ENCODE measurements at regions not wholly inside any gene's neighbourhood (a gene's known extent, or its start where the extent isn't known, plus 50 kb on each side); places are given as distances from the start of the nearest gene placed in this dataset.
"Not testable (repeated sequence)": the region's sequence is repeated elsewhere in the genome, so short reads cannot be mapped to it uniquely, and the experiment has no call there.

- Mint-ChIP-seq H3K27ac (no peak overlapping the region), H3K36me3 (peaks cover 2% of the 10 kb centered on the region), H3K27me3 (peaks cover 0 to 1% of the 10 kb centered on the region in 2 donors), H3K9me3 (peaks cover 0 to 4% (median 0%) of the 10 kb centered on the region in 3 donors), H3K4me1 (no peaks in the 10 kb centered on the region), H3K4me3 (no peak overlapping the region)
- ChIA-PET CTCF (no interaction called here), POLR2A (no interaction called here)
- no CpG with 5 or more reads among the region's 2 CpGs for WGBS (ENCODE audit: insufficient coverage)
- Histone ChIP-seq H3K4me1 (ENCODE audit: control insufficient read depth in 1 of 2, extremely low read depth in 1 of 2, insufficient read depth in 2 of 2, low read length in 2 of 2) (no peaks in the 10 kb centered on the region), H3K4me3 (ENCODE audit: control insufficient read depth in 1 of 2, extremely low read depth in 1 of 2, low read length in 1 of 2) (no peak overlapping the region), H3K27ac (ENCODE audit: low read length) (no peak overlapping the region), H3K9me3 (no peaks in the 10 kb centered on the region), H3K36me3 (ENCODE audit: control insufficient read depth in 2 of 2, extremely low read depth in 1 of 2, insufficient read depth in 1 of 2, low read length in 1 of 2) (no peaks in the 10 kb centered on the region), H3K27me3 (replicated peaks in 1 of 2; ENCODE audit: control insufficient read depth in 2 of 2, extremely low read depth in 1 of 2, insufficient read depth in 2 of 2, low read length in 1 of 2) (no peaks in the 10 kb centered on the region)
- ATAC-seq (replicated peaks in 1 of 4) (no peak), DNase-seq (no peak)
These were observed 117.6 kb downstream of the LEPR start for GRCh38 chr1:65538086-65538485.

DNA sequence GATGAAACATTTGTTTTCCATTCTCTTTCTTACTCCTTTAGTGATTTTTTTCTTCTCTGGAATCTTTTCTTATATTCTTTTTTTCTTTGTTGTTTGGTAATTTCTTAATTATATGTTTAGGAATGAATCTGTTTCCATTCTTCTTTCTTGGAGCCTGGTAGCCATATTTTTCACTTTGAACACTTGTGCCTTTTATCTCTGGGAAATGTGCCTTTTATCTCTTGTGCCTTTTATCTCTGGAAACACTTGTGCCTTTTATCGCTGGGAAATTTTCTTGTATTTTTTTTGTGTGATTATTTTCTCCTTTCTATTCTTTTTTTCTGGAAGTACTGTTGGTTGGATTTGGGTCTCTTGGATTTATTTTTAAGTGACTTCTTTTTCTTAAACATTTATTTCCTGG lies 118.2 kb downstream of the LEPR start:
- Histone ChIP-seq H3K9me3 (no peaks in the 10 kb centered on the region), H3K4me1 (ENCODE audit: control insufficient read depth in 1 of 2, extremely low read depth in 1 of 2, insufficient read depth in 2 of 2, low read length in 2 of 2) (no peaks in the 10 kb centered on the region), H3K27ac (ENCODE audit: low read length) (no peak overlapping the region), H3K4me3 (ENCODE audit: control insufficient read depth in 1 of 2, extremely low read depth in 1 of 2, low read length in 1 of 2) (no peak overlapping the region), H3K36me3 (ENCODE audit: control insufficient read depth in 2 of 2, extremely low read depth in 1 of 2, insufficient read depth in 1 of 2, low read length in 1 of 2) (no peaks in the 10 kb centered on the region), H3K27me3 (replicated peaks in 1 of 2; ENCODE audit: control insufficient read depth in 2 of 2, extremely low read depth in 1 of 2, insufficient read depth in 2 of 2, low read length in 1 of 2) (no peaks in the 10 kb centered on the region)
- POLR2A ChIA-PET, result no interaction called here
- Mint-ChIP-seq H3K9me3 (peaks cover 0 to 8% (median 0%) of the 10 kb centered on the region in 3 donors), H3K4me3 (no peak overlapping the region), H3K36me3 (peaks cover 3% of the 10 kb centered on the region), H3K27me3 (peaks cover 0 to 1% of the 10 kb centered on the region in 2 donors), H3K27ac (no peak overlapping the region), H3K4me1 (no peaks in the 10 kb centered on the region)
- ATAC-seq (replicated peaks in 1 of 4) (no peak), DNase-seq (no peak)
- CTCF ChIA-PET, result interaction anchor here in 1 of 2 donors (0.6 kb wide), 1 partner anchor 14 kb away, joined by 3 read pairs; no protein-coding TSS in a partner anchor
- WGBS (ENCODE audit: insufficient coverage), result no CpG with 5 or more reads among the region's 1 CpG

DNA sequence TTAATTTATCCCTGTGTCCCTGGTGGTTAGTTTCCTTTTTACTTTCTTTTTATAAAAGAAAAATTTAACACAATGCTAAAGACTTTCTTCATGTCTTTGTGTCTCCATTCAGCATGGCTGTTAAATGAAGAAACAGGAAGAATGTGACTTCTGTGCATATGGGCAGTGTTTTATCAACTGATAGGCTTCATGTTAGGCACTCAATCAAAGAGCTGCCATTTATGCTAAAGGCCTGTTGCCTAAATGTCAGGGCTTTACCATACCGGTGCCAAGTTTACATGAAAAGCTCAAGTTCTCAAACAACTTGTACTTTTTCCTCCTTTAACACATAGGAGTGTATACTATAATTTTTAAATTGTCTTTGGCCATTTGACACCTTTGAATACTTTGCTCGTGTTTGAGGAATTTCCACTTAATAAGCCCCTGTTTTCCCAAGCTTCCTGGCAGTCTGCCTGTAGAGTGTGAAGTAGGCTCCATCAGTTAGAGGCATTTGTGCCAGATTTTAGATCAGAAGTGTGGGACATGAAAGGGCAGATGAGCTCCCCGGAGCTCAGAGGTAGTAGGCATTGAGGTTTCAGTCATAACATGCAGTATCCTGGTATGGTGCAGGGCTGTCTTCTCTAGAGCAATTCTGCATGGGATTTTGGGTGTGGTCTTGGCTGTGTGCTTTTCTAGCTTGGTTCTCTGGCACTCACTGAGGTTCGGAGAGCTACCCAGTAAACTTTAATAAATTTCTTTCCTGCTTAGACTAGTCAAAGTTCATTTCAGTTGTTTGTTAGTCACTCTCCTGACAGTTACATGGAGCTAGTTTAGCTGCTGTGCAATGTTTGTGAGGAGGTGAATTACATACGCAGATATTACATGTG lies 119.0 kb downstream of the LEPR start:
- 100% methylated on average over 1 of the region's 5 CpGs for WGBS (ENCODE audit: insufficient coverage)

DNA sequence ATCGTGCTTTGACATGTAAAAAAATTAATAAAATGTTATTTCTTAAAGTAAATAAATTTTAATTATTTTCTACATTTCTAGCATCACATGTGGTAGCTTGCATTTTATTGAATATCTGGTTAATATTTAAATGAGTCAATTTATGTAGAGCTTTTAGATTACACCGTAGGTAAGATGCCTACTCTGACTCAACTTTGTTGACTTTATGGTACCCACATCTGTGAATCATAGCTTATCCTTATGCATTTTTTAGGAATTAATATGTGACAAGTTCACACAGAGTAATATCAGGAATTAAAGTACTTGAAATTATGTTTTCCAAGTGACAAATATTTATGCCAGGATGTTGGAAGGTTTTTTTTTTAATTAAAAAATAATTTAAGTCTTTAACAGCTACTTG lies 120.7 kb downstream of the LEPR start:
- POLR2A ChIA-PET, result no interaction called here
- H3K27ac ChIP-seq (ENCODE audit: low read length), result no peak overlapping the region

More for the DNA sequence above, 119.0 kb downstream of the LEPR start:
- Mint-ChIP-seq H3K27ac (no peak overlapping the region), H3K4me1 (no peaks in the 10 kb centered on the region), H3K36me3 (peaks cover 3% of the 10 kb centered on the region), H3K9me3 (peaks cover 0 to 8% (median 0%) of the 10 kb centered on the region in 3 donors), H3K27me3 (no peaks in the 10 kb centered on the region), H3K4me3 (no peak overlapping the region)
- ATAC-seq (replicated peaks in 1 of 4), result no peak
- Histone ChIP-seq H3K27me3 (replicated peaks in 1 of 2; ENCODE audit: control insufficient read depth in 2 of 2, extremely low read depth in 1 of 2, insufficient read depth in 2 of 2, low read length in 1 of 2) (no peaks in the 10 kb centered on the region), H3K9me3 (no peaks in the 10 kb centered on the region), H3K4me3 (ENCODE audit: control insufficient read depth in 1 of 2, extremely low read depth in 1 of 2, low read length in 1 of 2) (no peak overlapping the region), H3K36me3 (ENCODE audit: control insufficient read depth in 2 of 2, extremely low read depth in 1 of 2, insufficient read depth in 1 of 2, low read length in 1 of 2) (no peaks in the 10 kb centered on the region), H3K4me1 (ENCODE audit: control insufficient read depth in 1 of 2, extremely low read depth in 1 of 2, insufficient read depth in 2 of 2, low read length in 2 of 2) (no peaks in the 10 kb centered on the region), H3K27ac (ENCODE audit: low read length) (no peak overlapping the region)
- CTCF ChIA-PET, result interaction anchor here in 1 of 2 donors (0.6 kb wide), 1 partner anchor 15 kb away, joined by 3 read pairs; no protein-coding TSS in a partner anchor
- POLR2A ChIA-PET, result no interaction called here
- DNase-seq, result no peak

GRCh38 chr1:65541865-65542264 lies 121.4 kb downstream of the LEPR start:
- Mint-ChIP-seq H3K36me3 (peaks cover 3% of the 10 kb centered on the region), H3K4me1 (no peaks in the 10 kb centered on the region), H3K4me3 (no peak overlapping the region), H3K9me3 (peaks cover 0 to 8% (median 0%) of the 10 kb centered on the region in 3 donors), H3K27ac (no peak overlapping the region), H3K27me3 (no peaks in the 10 kb centered on the region)
- Histone ChIP-seq H3K9me3 (no peaks in the 10 kb centered on the region), H3K4me1 (ENCODE audit: control insufficient read depth in 1 of 2, extremely low read depth in 1 of 2, insufficient read depth in 2 of 2, low read length in 2 of 2) (no peaks in the 10 kb centered on the region), H3K27me3 (replicated peaks in 1 of 2; ENCODE audit: control insufficient read depth in 2 of 2, extremely low read depth in 1 of 2, insufficient read depth in 2 of 2, low read length in 1 of 2) (no peaks in the 10 kb centered on the region), H3K36me3 (ENCODE audit: control insufficient read depth in 2 of 2, extremely low read depth in 1 of 2, insufficient read depth in 1 of 2, low read length in 1 of 2) (no peaks in the 10 kb centered on the region), H3K27ac (ENCODE audit: low read length) (no peak overlapping the region), H3K4me3 (ENCODE audit: control insufficient read depth in 1 of 2, extremely low read depth in 1 of 2, low read length in 1 of 2) (no peak overlapping the region)
- ChIA-PET POLR2A (no interaction called here), CTCF (interaction anchor here in 1 of 2 donors (0.6 kb wide), 1 partner anchor 1770 kb away, joined by 5 read pairs; no protein-coding TSS in a partner anchor)
- no peak for DNase-seq
- ATAC-seq (replicated peaks in 1 of 4), result no peak

More for the DNA sequence above, 120.7 kb downstream of the LEPR start:
- H3K4me1 ChIP-seq (ENCODE audit: control insufficient read depth in 1 of 2, extremely low read depth in 1 of 2, insufficient read depth in 2 of 2, low read length in 2 of 2), result no peaks in the 10 kb centered on the region
- no peak for DNase-seq
- Mint-ChIP-seq H3K36me3 (peaks cover 3% of the 10 kb centered on the region), H3K4me1 (no peaks in the 10 kb centered on the region), H3K9me3 (peaks cover 0 to 8% (median 0%) of the 10 kb centered on the region in 3 donors), H3K4me3 (no peak overlapping the region), H3K27ac (no peak overlapping the region), H3K27me3 (no peaks in the 10 kb centered on the region)
- WGBS (ENCODE audit: insufficient coverage), result no CpG with 5 or more reads among the region's 2 CpGs
- H3K4me3 ChIP-seq (ENCODE audit: control insufficient read depth in 1 of 2, extremely low read depth in 1 of 2, low read length in 1 of 2), result no peak overlapping the region
- H3K9me3 ChIP-seq, result no peaks in the 10 kb centered on the region
- H3K36me3 ChIP-seq (ENCODE audit: control insufficient read depth in 2 of 2, extremely low read depth in 1 of 2, insufficient read depth in 1 of 2, low read length in 1 of 2), result no peaks in the 10 kb centered on the region
- CTCF ChIA-PET, result interaction anchor here in 1 of 2 donors (0.7 kb wide), 1 partner anchor 204 kb away, joined by 4 read pairs; no protein-coding TSS in a partner anchor
- H3K27me3 ChIP-seq (replicated peaks in 1 of 2; ENCODE audit: control insufficient read depth in 2 of 2, extremely low read depth in 1 of 2, insufficient read depth in 2 of 2, low read length in 1 of 2), result no peaks in the 10 kb centered on the region
- no peak for ATAC-seq (replicated peaks in 1 of 4)

DNA sequence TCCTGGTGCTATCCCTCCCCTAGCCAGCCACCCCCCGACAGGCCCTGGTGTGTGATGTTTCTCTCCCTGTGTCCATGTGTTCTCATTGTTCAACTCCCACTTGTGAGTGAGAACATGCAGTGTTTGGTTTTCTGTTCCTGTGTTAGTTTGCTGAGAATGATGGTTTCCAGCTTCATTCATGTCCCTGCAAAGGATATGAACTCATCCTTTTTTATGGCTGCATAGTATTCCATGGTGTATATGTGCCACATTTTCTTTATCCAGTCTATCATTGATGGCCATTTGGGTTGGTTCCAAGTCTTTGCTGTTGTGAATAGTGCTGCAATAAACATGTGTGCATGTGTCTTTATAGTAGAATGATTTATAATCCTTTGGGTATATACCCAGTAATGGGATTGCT lies 122.1 kb downstream of the LEPR start:
- H3K4me1 ChIP-seq (ENCODE audit: control insufficient read depth in 1 of 2, extremely low read depth in 1 of 2, insufficient read depth in 2 of 2, low read length in 2 of 2); H3K27me3 ChIP-seq (replicated peaks in 1 of 2; ENCODE audit: control insufficient read depth in 2 of 2, extremely low read depth in 1 of 2, insufficient read depth in 2 of 2, low read length in 1 of 2); CTCF ChIA-PET; DNase-seq; H3K27ac ChIP-seq (ENCODE audit: low read length); H3K4me1 Mint-ChIP-seq; POLR2A ChIA-PET; H3K27ac Mint-ChIP-seq; H3K36me3 ChIP-seq (ENCODE audit: control insufficient read depth in 2 of 2, extremely low read depth in 1 of 2, insufficient read depth in 1 of 2, low read length in 1 of 2); H3K4me3 ChIP-seq (ENCODE audit: control insufficient read depth in 1 of 2, extremely low read depth in 1 of 2, low read length in 1 of 2); H3K9me3 Mint-ChIP-seq; H3K36me3 Mint-ChIP-seq; H3K9me3 ChIP-seq; ATAC-seq (replicated peaks in 1 of 4); H3K27me3 Mint-ChIP-seq; H3K4me3 Mint-ChIP-seq: not testable (repeated sequence)
- WGBS (ENCODE audit: insufficient coverage), result no CpG with 5 or more reads among the region's 1 CpG
